GM12878 (cell line): ENCODE measurements at regions not wholly inside any gene's neighbourhood (a gene's known extent, or its start where the extent isn't known, plus 50 kb on each side); places are given as distances from the start of the nearest gene placed in this dataset.

Source experiments
- ATF2 ChIP-seq: IDR thresholded peaks from 2 replicates; pipeline ENCODE4 v1.6.1; 2012; ENCODE audit warnings: low read length, inconsistent platforms
- BCLAF1 ChIP-seq: fragments of 450-650 bp; IDR thresholded peaks from 2 replicates; pipeline ENCODE4 v1.6.1; 2017; ENCODE audit warnings: antibody characterized with exemption, mild to moderate bottlenecking, moderate library complexity
- ELK1 ChIP-seq: IDR thresholded peaks from 2 replicates; pipeline ENCODE4 v1.6.1; 2012; ENCODE audit warnings: low read depth, low read length, improper control_type of control experiment
- EP300 ChIP-seq, 2 experiments: fragments of 150-350 bp in 1 of 2; IDR thresholded peaks; 2 replicates each; pipeline ENCODE4 v1.6.1; 2011 to 2012; ENCODE audit warnings: low read depth in 2 of 2, low read length in 2 of 2, borderline replicate concordance in 1 of 2, improper control_type of control experiment in 1 of 2, inconsistent platforms in 1 of 2; ENCODE audit not compliant: control insufficient read depth in 1 of 2
- MTA2 ChIP-seq: fragments of 450-650 bp; IDR thresholded peaks from 2 replicates; pipeline ENCODE4 v1.6.1; 2016; ENCODE audit warnings: low read depth, mild to moderate bottlenecking, moderate library complexity
- MTA3 ChIP-seq: IDR thresholded peaks from 2 replicates; pipeline ENCODE4 v1.6.1; 2012; ENCODE audit warnings: low read length, inconsistent platforms, borderline replicate concordance
- MXI1 ChIP-seq: fragments of 150-350 bp; IDR thresholded peaks from 2 replicates; pipeline ENCODE4 v1.6.1; 2011; ENCODE audit warnings: low read depth, mild to moderate bottlenecking, inconsistent platforms, low read length, improper control_type of control experiment
- NFXL1 ChIP-seq: fragments of 450-650 bp; IDR thresholded peaks from 2 replicates; pipeline ENCODE4 v1.6.1; 2017; ENCODE audit warnings: antibody characterized with exemption, mild to moderate bottlenecking, borderline replicate concordance
- NKRF ChIP-seq: fragments of 450-650 bp; conservative IDR thresholded peaks from 2 replicates; pipeline ENCODE4 v1.6.1; 2017; ENCODE audit warnings: mild to moderate bottlenecking, moderate library complexity
- RELB ChIP-seq: fragments of 450-650 bp; IDR thresholded peaks from 2 replicates; pipeline ENCODE4 v1.6.1; 2017; ENCODE audit warnings: low read depth, mild to moderate bottlenecking, moderate library complexity
- SUPT20H ChIP-seq: IDR thresholded peaks from 2 replicates; pipeline ENCODE4 v1.6.1; 2011; ENCODE audit warnings: low read depth, mild to moderate bottlenecking, low read length, moderate library complexity, borderline replicate concordance; ENCODE audit not compliant: control insufficient read depth
- TAF1 ChIP-seq: IDR thresholded peaks from 2 replicates; pipeline ENCODE4 v1.6.1; 2011; ENCODE audit warnings: mild to moderate bottlenecking, low read depth, low read length, borderline replicate concordance
- ZBTB4 ChIP-seq: fragments of 450-650 bp; formaldehyde crosslinking; IDR thresholded peaks from 2 replicates; pipeline ENCODE4 v1.4.0; 2022; ENCODE audit warnings: mild to moderate bottlenecking, moderate library complexity

GRCh38 chr3:117836296-117836695 lies 1126.7 kb downstream of the TUSC7 start (continued):
- no peak for TF ChIP-seq BCLAF1
- no peak for TF ChIP-seq ATF2
- no peak for TF ChIP-seq NFXL1
- no peak for TF ChIP-seq RELB
- TF ChIP-seq ELK1, result no peak
- no peak for TF ChIP-seq TAF1
- no peak for TF ChIP-seq NKRF
- no peak for TF ChIP-seq MTA2
- TF ChIP-seq SUPT20H, result no peak
- no peak for TF ChIP-seq MXI1
- no peak for TF ChIP-seq ZBTB4
- TF ChIP-seq EP300 (IDR thresholded peaks at IDR 0.05; ENCODE audit: borderline replicate concordance in 1 of 2, control insufficient read depth in 1 of 2, low read depth in 2 of 2, low read length in 2 of 2), result no peak
- no peak for TF ChIP-seq MTA3
- TF ChIP-seq, all 136 proteins: peak for 0
